GM10248 (cell line): ENCODE measurements at regions not wholly inside any gene's neighbourhood (a gene's known extent, or its start where the extent isn't known, plus 50 kb on each side); places are given as distances from the start of the nearest gene placed in this dataset.

Experiments used
- CTCF ChIA-PET: fragments of 300-600 bp; sonication (Branson Sonifier 250); formaldehyde crosslinking; extraction: SDS; loops from one replicate; lab custom pipeline; 2021; ENCODE audit warnings: antibody characterized with exemption; lab: Yijun Ruan, JAX
- POLR2A ChIA-PET: fragments of 350-650 bp; sonication (Branson Sonifier 250); formaldehyde crosslinking; extraction: SDS; loops from one replicate; lab custom pipeline; 2020; ENCODE audit warnings: antibody characterized with exemption; lab: Yijun Ruan, JAX
- DNase-seq: peaks from one replicate; pipeline ENCODE4 v3.0.0; 2012; ENCODE audit errors: extremely low spot score
- CTCF ChIP-seq: IDR thresholded peaks from 2 replicates; pipeline ENCODE4 v1.5.1; 2012; ENCODE audit warnings: mild to moderate bottlenecking, low read depth; ENCODE audit errors: extremely low read depth, missing control alignments, control extremely low read depth

- ChIA-PET CTCF (interaction anchor here (1.4 kb wide), 1 partner anchor 8 kb away, joined by 8 read pairs; no protein-coding TSS in a partner anchor), POLR2A (no interaction called here)
- no peak for DNase-seq
- TF ChIP-seq CTCF, result no peak
Observed at GRCh38 chr12:97837401-97837800, 374.8 kb downstream of the RMST start.

GRCh38 chr12:97848051-97848450 lies 385.4 kb downstream of the RMST start:
- no peak for DNase-seq
- ChIA-PET POLR2A (no interaction called here), CTCF (no interaction called here)
- no peak for TF ChIP-seq CTCF

- no peak for DNase-seq
- no peak for TF ChIP-seq CTCF
- ChIA-PET POLR2A (no interaction called here), CTCF (no interaction called here)
Observed at GRCh38 chr12:97854477-97854876, 391.9 kb downstream of the RMST start.

- ChIA-PET CTCF (interaction anchor here (0.8 kb wide), 1 partner anchor 13 kb away, joined by 3 read pairs; no protein-coding TSS in a partner anchor), POLR2A (no interaction called here)
- no peak for TF ChIP-seq CTCF
- no peak for DNase-seq
Observed at GRCh38 chr12:97862072-97862471, 399.5 kb downstream of the RMST start.

GRCh38 chr12:97875064-97875463 lies 412.5 kb downstream of the RMST start:
- no peak for DNase-seq
- TF ChIP-seq CTCF, result no peak
- ChIA-PET POLR2A (no interaction called here), CTCF (interaction anchor here (0.8 to 1.4 kb wide), 4 partner anchors 12 to 86 kb away, joined by 3 to 4 read pairs (median 3); no protein-coding TSS in a partner anchor)

- CTCF ChIA-PET, result no interaction called here
- no peak for TF ChIP-seq CTCF
- no peak for DNase-seq
- POLR2A ChIA-PET, result no interaction called here
Observed at GRCh38 chr12:97876780-97877179, 414.2 kb downstream of the RMST start.

GRCh38 chr12:97877404-97877803 lies 414.8 kb downstream of the RMST start:
- ChIA-PET POLR2A (no interaction called here), CTCF (interaction anchor here (1.1 kb wide), 1 partner anchor 48 kb away, joined by 3 read pairs; no protein-coding TSS in a partner anchor)
- DNase-seq, result no peak
- TF ChIP-seq CTCF, result no peak
